Uterus (tissue), 2 donors: ENCODE measurements at regions not wholly inside any gene's neighbourhood (a gene's known extent, or its start where the extent isn't known, plus 50 kb on each side); places are given as distances from the start of the nearest gene placed in this dataset.

Source experiments
- POLR2A ChIP-seq, 2 donors: fragments of 450-650 bp; IDR thresholded peaks; one replicate each; pipeline ENCODE4 v1.6.1; 2016; ENCODE audit warnings: antibody characterized with exemption in 2 of 2, mild to moderate bottlenecking in 1 of 2, moderate library complexity in 1 of 2
- TF ChIP-seq, protein P1 (sequence below), 4 experiments: fragments of 200-600 bp in 2 of 4; fragments of 450-650 bp in 2 of 4; sonication (generic) in 2 of 4; IDR thresholded peaks; one replicate each; pipeline ENCODE4 v1.5.1; 2016 to 2019; ENCODE audit warnings: antibody characterized with exemption in 4 of 4, mild to moderate bottlenecking in 2 of 4, moderate library complexity in 1 of 4

DNA sequence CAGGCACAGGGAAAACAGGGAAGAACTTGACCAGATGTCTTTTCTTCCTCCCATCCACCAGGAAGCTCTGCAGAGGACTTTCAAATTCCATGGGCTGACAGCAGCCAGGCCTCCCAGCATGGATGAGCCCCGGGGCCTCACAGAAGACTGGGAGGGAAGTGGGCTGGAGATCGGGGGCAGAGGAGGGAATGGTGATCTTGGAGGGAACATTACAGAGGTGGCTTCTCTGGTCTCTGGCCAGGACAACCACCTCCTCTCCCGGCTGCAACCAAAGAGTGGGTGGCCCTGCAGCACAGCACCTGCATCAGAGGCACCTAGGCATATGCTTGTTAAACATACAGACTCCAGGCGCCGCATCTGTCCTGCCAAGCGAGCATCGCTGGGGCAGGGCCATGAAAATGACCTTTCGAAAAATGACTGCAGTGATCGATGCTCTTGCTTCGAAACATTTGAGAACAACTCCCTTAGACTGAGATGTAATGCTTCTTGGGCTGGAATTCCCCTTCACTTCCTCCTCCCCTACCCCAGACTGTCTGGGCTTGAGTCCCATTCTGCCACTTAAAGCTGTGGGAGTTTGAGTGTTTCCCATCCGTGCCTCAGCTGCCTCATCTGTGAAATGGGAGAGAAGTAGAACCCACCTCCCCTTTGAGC is 68.7 kb upstream of the UNC5A start:
- TF ChIP-seq, protein P1, sequence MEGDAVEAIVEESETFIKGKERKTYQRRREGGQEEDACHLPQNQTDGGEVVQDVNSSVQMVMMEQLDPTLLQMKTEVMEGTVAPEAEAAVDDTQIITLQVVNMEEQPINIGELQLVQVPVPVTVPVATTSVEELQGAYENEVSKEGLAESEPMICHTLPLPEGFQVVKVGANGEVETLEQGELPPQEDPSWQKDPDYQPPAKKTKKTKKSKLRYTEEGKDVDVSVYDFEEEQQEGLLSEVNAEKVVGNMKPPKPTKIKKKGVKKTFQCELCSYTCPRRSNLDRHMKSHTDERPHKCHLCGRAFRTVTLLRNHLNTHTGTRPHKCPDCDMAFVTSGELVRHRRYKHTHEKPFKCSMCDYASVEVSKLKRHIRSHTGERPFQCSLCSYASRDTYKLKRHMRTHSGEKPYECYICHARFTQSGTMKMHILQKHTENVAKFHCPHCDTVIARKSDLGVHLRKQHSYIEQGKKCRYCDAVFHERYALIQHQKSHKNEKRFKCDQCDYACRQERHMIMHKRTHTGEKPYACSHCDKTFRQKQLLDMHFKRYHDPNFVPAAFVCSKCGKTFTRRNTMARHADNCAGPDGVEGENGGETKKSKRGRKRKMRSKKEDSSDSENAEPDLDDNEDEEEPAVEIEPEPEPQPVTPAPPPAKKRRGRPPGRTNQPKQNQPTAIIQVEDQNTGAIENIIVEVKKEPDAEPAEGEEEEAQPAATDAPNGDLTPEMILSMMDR (IDR thresholded peaks at IDR 0.05) = no peak
- TF ChIP-seq POLR2A (IDR thresholded peaks at IDR 0.05) = no peak
